Fibroblast of the aortic adventitia (primary cell): ENCODE measurements at regions not wholly inside any gene's neighbourhood (a gene's known extent, or its start where the extent isn't known, plus 50 kb on each side); places are given as distances from the start of the nearest gene placed in this dataset.

Source experiments
- DNase-seq: peaks from one replicate; pipeline ENCODE4 v3.0.0-alpha.2; 2010; ENCODE audit warnings: low read depth
- H3K4me3 ChIP-seq: 2 replicates; pipeline ENCODE4 v1.5.1; 2011; ENCODE audit warnings: low read depth, mild to moderate bottlenecking, control low read depth, low read length, moderate library complexity
- TF ChIP-seq, protein P1 (sequence below): IDR thresholded peaks from 2 replicates; pipeline ENCODE4 v1.5.1; 2011; ENCODE audit warnings: mild to moderate bottlenecking, low read length, control low read depth, inconsistent platforms; ENCODE audit not compliant: insufficient read depth

DNA sequence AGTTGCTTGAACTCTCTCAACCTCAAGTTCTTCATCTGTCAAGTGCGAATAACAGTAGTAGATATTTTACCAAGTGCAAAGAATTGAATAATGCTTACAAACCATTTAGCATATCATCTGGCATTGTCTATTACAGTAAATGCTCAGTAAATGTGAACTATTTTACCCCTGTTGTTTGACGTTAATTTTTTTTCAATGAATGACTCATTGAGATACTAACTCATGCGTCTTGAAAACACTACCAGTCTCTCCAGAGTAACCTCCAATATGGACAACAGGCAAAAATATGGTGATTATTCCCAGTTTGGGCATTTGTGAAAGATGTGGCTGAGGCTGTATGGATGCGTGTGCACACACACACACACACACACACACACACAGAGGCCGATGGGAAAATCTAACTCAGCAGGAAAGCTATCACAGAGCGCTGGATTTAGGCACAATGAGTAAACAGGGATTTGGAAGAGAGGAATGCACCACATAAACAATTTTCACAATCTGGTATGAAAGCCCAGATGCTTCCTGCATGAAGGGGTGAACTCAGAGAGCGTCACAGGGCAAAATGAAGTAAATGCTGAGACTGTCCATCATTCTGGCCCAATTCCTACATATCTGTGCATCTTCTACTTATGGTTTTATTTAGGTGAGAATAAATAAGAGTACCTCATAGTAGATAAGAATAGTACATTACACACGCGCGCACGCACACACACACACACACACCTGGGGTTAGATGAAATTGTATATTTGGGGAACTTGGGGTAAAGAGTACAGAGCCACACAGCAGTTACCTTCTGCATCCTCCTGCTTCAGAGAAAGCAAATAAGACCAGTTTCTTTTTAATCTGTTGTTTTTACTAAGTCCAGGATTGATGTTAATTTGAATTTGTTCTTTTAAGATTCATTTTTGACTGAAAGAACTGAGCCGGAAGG lies 128.7 kb downstream of the PALM2AKAP2 start:
- no peak overlapping the region for H3K4me3 ChIP-seq
- TF ChIP-seq, protein P1, sequence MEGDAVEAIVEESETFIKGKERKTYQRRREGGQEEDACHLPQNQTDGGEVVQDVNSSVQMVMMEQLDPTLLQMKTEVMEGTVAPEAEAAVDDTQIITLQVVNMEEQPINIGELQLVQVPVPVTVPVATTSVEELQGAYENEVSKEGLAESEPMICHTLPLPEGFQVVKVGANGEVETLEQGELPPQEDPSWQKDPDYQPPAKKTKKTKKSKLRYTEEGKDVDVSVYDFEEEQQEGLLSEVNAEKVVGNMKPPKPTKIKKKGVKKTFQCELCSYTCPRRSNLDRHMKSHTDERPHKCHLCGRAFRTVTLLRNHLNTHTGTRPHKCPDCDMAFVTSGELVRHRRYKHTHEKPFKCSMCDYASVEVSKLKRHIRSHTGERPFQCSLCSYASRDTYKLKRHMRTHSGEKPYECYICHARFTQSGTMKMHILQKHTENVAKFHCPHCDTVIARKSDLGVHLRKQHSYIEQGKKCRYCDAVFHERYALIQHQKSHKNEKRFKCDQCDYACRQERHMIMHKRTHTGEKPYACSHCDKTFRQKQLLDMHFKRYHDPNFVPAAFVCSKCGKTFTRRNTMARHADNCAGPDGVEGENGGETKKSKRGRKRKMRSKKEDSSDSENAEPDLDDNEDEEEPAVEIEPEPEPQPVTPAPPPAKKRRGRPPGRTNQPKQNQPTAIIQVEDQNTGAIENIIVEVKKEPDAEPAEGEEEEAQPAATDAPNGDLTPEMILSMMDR = no peak
- no peak for DNase-seq

DNA sequence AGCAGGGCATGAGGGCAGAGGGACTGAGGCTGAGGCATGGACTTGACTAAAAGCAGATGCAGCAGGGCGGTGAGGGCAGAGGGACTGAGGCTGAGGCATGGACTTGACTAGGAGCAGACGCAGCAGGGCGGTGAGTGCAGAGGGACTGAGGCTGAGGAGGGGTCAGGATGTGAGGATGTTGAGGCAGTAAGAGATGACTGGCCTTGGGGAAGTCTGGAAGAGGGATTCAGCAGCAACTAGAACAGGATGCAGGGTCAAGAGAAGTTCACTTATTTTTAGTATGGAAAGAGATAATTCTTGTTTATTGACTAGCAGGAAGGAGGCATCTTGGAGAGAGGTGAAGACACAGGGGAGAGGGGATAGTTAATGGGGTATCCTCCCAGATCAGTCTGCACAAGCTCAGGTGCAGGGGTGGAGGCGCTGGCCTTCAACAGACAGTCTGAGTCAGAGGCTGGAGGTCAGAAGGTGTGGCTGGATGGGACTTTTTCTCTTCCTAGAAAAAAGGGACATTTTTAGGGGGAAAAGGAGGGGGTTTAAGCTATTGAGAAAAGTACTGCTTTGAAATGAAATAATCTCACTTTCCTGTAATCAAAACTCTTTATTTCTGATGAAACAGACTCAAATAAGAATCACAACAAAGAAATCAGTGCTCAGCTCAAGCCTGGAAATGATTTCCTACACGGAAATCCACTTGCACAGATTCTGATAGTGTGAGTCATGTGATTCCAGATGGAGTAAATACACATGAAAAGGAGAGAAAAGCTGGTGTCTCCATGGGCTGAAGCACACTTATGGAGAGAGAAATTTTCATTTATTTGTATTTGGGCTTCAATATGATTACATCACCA lies 130.9 kb downstream of the PALM2AKAP2 start:
- H3K4me3 ChIP-seq = no peak overlapping the region
- TF ChIP-seq, protein P1 = no peak
- DNase-seq = peak; percentile 82

DNA sequence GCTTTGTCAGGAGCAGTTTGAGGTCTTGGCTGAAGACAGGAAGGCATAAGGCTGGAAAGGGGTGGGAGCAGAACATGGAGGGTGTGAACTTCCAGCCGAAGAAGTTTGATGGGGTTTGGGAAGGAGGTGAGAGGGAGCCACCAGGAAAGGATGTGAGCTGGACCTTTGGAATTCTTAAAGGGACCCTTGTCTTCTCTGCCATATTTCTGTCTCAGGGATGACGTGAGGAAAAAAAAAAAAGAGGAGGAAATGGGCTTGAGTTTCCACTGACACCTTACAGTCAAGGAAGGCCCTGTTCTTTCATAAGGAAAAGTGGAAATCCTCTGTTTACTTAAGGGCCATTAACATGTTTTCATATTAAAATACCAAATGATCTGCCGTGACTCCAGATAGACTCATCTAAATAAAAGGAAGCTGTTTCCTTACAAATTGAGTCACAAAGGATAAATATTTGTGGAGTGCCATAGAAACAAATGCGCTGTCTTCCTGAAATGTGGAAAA lies 132.1 kb downstream of the PALM2AKAP2 start:
- TF ChIP-seq, protein P1 = no peak
- no peak overlapping the region for H3K4me3 ChIP-seq
- peak; percentile 41 for DNase-seq

DNA sequence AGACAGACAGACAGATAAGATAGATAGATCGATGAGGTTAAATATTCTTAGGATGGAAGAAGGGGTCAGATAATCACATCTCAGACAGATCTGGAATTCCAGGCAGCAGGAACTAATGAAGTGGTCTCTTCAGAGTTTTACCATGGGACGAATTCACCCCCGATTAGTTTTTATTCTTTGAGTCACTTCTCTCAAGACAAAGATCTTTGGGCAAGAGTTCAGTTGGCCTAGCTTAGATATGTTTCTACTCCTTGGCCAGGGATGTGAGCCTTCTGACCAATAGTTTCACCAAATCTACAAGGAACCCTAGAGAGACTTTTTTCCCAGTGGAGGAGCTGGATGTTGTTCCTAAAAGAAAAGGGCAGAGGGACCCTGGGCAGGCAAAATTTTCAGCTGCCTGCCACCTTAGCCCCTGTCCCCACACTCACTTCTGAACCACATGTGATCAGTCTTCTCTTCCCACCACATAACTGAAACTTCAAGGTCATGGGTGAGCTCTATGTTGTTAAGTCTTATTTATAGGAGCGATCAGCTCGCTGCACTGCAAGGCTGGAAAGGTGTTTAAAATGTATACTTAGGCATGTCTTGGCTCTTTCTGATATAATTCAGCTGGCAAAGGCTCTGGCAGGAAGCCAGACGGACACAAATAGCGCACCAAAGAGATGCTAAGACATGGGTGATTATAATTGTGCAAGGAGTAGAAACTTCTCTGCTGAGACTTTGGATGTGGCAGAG lies 132.9 kb downstream of the PALM2AKAP2 start:
- H3K4me3 ChIP-seq = no peak overlapping the region
- TF ChIP-seq, protein P1 = no peak
- DNase-seq = peak; percentile 66

DNA sequence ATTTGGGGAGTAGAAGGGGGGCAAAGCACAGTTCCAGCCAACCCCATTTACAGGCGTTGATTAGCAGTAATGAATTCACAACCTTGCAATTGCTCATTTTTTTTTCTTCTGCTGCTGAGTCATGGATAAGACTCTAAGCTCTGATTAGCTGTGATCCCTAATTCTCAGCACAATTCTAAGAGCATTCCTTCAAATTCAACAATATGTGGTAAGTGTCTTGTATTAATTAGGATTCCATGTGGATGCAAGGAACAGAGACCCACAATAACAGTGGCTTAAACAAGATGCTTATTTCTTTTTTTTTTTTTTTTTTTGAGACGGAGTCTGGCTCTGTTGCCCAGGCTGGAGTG lies 133.4 kb downstream of the PALM2AKAP2 start:
- DNase-seq = peak; percentile 30
- TF ChIP-seq, protein P1 = no peak
- no peak overlapping the region for H3K4me3 ChIP-seq

DNA sequence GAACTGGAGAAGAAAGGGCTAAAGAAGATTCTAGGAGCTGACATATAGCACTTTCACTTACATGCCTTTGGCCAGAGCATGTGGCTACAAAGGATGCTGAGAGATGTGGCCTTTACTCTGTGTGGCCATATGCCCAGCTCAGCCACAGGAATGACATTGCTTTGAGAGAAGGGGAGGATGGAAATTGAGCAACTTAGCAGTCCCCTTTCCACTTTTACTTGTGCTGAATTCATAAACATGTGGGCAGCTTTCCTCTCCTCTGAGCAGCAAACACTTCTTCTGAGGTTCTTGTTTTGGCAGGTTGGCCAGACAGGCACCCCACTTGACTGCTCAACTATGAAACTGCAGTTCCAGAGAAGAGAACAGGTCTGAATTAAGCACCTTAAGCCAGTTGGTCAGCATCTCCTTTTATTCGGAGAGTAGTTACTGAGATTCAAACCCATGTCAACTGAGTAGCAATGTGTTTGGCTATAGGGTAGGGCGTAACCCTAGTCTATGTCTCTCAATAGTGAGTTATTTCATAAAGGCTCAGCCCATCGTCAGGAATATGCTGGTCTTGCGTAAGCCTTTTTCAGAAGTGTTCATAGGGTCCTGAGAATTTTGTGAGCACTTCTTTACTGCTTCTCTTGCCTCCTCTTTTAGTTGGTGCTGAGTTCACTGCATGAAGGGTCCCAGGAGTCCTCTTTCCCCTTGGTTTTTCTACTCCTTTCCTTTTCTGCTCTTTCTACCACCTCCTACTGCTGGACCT lies 134.5 kb downstream of the PALM2AKAP2 start:
- DNase-seq = peak; percentile 94
- TF ChIP-seq, protein P1 = no peak
- no peak overlapping the region for H3K4me3 ChIP-seq
